H1 (cell line): ENCODE measurements at regions not wholly inside any gene's neighbourhood (a gene's known extent, or its start where the extent isn't known, plus 50 kb on each side); places are given as distances from the start of the nearest gene placed in this dataset.

Experiments
- ASH2L ChIP-seq: fragments of 200-600, 300-600 bp; sonication (generic); IDR thresholded peaks from one replicate; pipeline ENCODE4 v1.7.1; 2017; ENCODE audit warnings: low read length
- BCL11A ChIP-seq, 2 experiments: IDR thresholded peaks; one replicate each; pipeline ENCODE4 v1.6.1; 2011; ENCODE audit warnings: low read depth in 2 of 2, low read length in 2 of 2, mild to moderate bottlenecking in 2 of 2
- CBX5 ChIP-seq: fragments of 300-800, 300-1000 bp; sonication (generic); IDR thresholded peaks from 2 replicates; pipeline ENCODE4 v1.7.1; 2016; ENCODE audit warnings: antibody characterized with exemption, low read length, low read depth
- CHD1 ChIP-seq: IDR thresholded peaks from 2 replicates; pipeline ENCODE4 v1.6.1; 2012; ENCODE audit warnings: low read depth, low read length, improper control_type of control experiment
- CHD7 ChIP-seq: fragments of 300-600 bp; sonication (generic); IDR thresholded peaks from 2 replicates; pipeline ENCODE4 v1.7.1; 2012; ENCODE audit warnings: low read length, moderate library complexity, mild to moderate bottlenecking, inconsistent platforms; ENCODE audit not compliant: insufficient replicate concordance
- CREB1 ChIP-seq: IDR thresholded peaks from 2 replicates; pipeline ENCODE4 v1.6.1; 2012; ENCODE audit warnings: inconsistent platforms
- POLR2AphosphoS5 ChIP-seq: IDR thresholded peaks from 2 replicates; pipeline ENCODE4 v1.6.1; 2011; ENCODE audit warnings: low read depth, low read length
- RBBP5 ChIP-seq: IDR thresholded peaks from 2 replicates; pipeline ENCODE4 v1.7.1; 2012; ENCODE audit warnings: low read depth, mild to moderate bottlenecking, inconsistent platforms, low read length, moderate library complexity, borderline replicate concordance
- SP4 ChIP-seq: IDR thresholded peaks from 2 replicates; pipeline ENCODE4 v1.6.1; 2012; ENCODE audit warnings: low read length, inconsistent platforms
- TF ChIP-seq, protein P1 (sequence below): IDR thresholded peaks from 2 replicates; pipeline ENCODE4 v1.6.1; 2012; ENCODE audit warnings: inconsistent platforms

GRCh38 chr5:69029292-69029691, 64.5 kb upstream of the SLC30A5 start (continued):
- TF ChIP-seq CHD7 (no peak), CHD1 (no peak), CREB1 (no peak), SP4 (no peak), CBX5 (no peak), POLR2AphosphoS5 (no peak), RBBP5 (no peak), BCL11A (IDR thresholded peaks at IDR 0.05; ENCODE audit: low read depth in 2 of 2, low read length in 2 of 2) (no peak), ASH2L (no peak)
- TF ChIP-seq, protein P1, sequence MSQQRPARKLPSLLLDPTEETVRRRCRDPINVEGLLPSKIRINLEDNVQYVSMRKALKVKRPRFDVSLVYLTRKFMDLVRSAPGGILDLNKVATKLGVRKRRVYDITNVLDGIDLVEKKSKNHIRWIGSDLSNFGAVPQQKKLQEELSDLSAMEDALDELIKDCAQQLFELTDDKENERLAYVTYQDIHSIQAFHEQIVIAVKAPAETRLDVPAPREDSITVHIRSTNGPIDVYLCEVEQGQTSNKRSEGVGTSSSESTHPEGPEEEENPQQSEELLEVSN: no peak
